KMS-11 (cell line): ENCODE measurements at regions not wholly inside any gene's neighbourhood (a gene's known extent, or its start where the extent isn't known, plus 50 kb on each side); places are given as distances from the start of the nearest gene placed in this dataset.

Source experiments
- H2AFZ ChIP-seq: fragments of 200-600 bp; sonication (generic); 2 replicates; pipeline ENCODE4 v1.6.1; 2016; ENCODE audit warnings: antibody characterized with exemption, mixed run types, low read depth
- H3K27ac ChIP-seq: fragments of 200-600 bp; sonication (generic); 2 replicates; pipeline ENCODE4 v1.6.1; 2016; ENCODE audit warnings: mild to moderate bottlenecking, mixed run types
- H3K27me3 ChIP-seq: fragments of 200-600 bp; sonication (generic); 2 replicates; pipeline ENCODE4 v1.6.1; 2017; ENCODE audit warnings: mild to moderate bottlenecking, low read depth, mixed run types, moderate library complexity; ENCODE audit not compliant: insufficient read depth
- H3K36me3 ChIP-seq: fragments of 200-600 bp; sonication (generic); 2 replicates; pipeline ENCODE4 v1.6.1; 2017; ENCODE audit warnings: mild to moderate bottlenecking, mixed run types; ENCODE audit not compliant: insufficient read depth
- H3K4me1 ChIP-seq: fragments of 200-600 bp; sonication (generic); 2 replicates; pipeline ENCODE4 v1.6.1; 2016; ENCODE audit warnings: mild to moderate bottlenecking, low read depth, mixed run types; ENCODE audit not compliant: poor library complexity, severe bottlenecking
- H3K4me2 ChIP-seq: fragments of 200-600 bp; sonication (generic); 2 replicates; pipeline ENCODE4 v1.7.0; 2016; ENCODE audit warnings: mild to moderate bottlenecking, mixed run types
- H3K4me3 ChIP-seq: fragments of 200-600 bp; sonication (generic); IDR thresholded peaks from 2 replicates; pipeline ENCODE4 v1.6.1; 2017; ENCODE audit warnings: low read depth, low read length, mixed read lengths; ENCODE audit not compliant: insufficient read depth
- H3K79me2 ChIP-seq: fragments of 200-600 bp; sonication (generic); 2 replicates; pipeline ENCODE4 v1.6.1; 2016; ENCODE audit warnings: low read depth, mixed run types; ENCODE audit not compliant: insufficient read depth
- H3K9ac ChIP-seq: fragments of 200-600 bp; sonication (generic); 2 replicates; pipeline ENCODE4 v1.6.1; 2016; ENCODE audit warnings: mild to moderate bottlenecking, mixed run types
- H4K20me1 ChIP-seq: fragments of 200-600 bp; sonication (generic); 2 replicates; pipeline ENCODE4 v1.6.1; 2016; ENCODE audit warnings: mild to moderate bottlenecking, mixed run types; ENCODE audit not compliant: insufficient read depth
- CTCF ChIP-seq: fragments of 200-600 bp; sonication (generic); conservative IDR thresholded peaks from 2 replicates; pipeline ENCODE4 v1.6.1; 2017; ENCODE audit warnings: low read depth, mild to moderate bottlenecking, antibody characterized with exemption, low read length, moderate library complexity, mixed read lengths

- Histone ChIP-seq H4K20me1 (no peaks in the 10 kb centered on the region), H3K36me3 (no peaks in the 10 kb centered on the region), H2AFZ (no peak overlapping the region), H3K4me1 (peaks cover 10% of the 10 kb centered on the region), H3K9ac (no peak overlapping the region), H3K4me3 (no peak overlapping the region), H3K27ac (no peak overlapping the region), H3K79me2 (no peaks in the 10 kb centered on the region), H3K4me2 (no peak overlapping the region), H3K27me3 (no peaks in the 10 kb centered on the region)
- TF ChIP-seq CTCF: no peak
Observed at GRCh38 chr13:77480066-77480465, 55.4 kb upstream of the SCEL start.

- H3K4me2 ChIP-seq: no peak overlapping the region
- H3K36me3 ChIP-seq: no peaks in the 10 kb centered on the region
- H3K9ac ChIP-seq: no peak overlapping the region
- no peak overlapping the region for H3K4me3 ChIP-seq
- no peak overlapping the region for H3K27ac ChIP-seq
- no peaks in the 10 kb centered on the region for H4K20me1 ChIP-seq
- no peak overlapping the region for H2AFZ ChIP-seq
- no peaks in the 10 kb centered on the region for H3K27me3 ChIP-seq
- H3K4me1 ChIP-seq: peaks cover 10% of the 10 kb centered on the region
- H3K79me2 ChIP-seq: no peaks in the 10 kb centered on the region
- no peak for TF ChIP-seq CTCF
Observed at GRCh38 chr13:77479326-77479725, 56.2 kb upstream of the SCEL start.

GRCh38 chr13:77477299-77477848, 58.1 kb upstream of the SCEL start:
- H3K4me3 ChIP-seq: no peak overlapping the region
- H3K9ac ChIP-seq: peak overlapping the region; percentile 80; the same call in 1 of the 2 replicates
- TF ChIP-seq CTCF: no peak
- no peaks in the 10 kb centered on the region for H3K27me3 ChIP-seq
- peak overlapping the region; percentile 80; the same call in 1 of the 2 replicates for H3K4me2 ChIP-seq
- no peaks in the 10 kb centered on the region for H4K20me1 ChIP-seq
- no peaks in the 10 kb centered on the region for H3K79me2 ChIP-seq
- peaks cover 10% of the 10 kb centered on the region for H3K4me1 ChIP-seq
- H3K36me3 ChIP-seq: no peaks in the 10 kb centered on the region
- H2AFZ ChIP-seq: peak overlapping the region; percentile 92; the same call in 1 of the 2 replicates
- peak overlapping the region; percentile 69; the same call in 1 of the 2 replicates for H3K27ac ChIP-seq

- Histone ChIP-seq H3K79me2 (no peaks in the 10 kb centered on the region), H4K20me1 (no peaks in the 10 kb centered on the region), H3K4me1 (peaks cover 10% of the 10 kb centered on the region), H2AFZ (no peak overlapping the region), H3K36me3 (no peaks in the 10 kb centered on the region), H3K27ac (no peak overlapping the region), H3K27me3 (no peaks in the 10 kb centered on the region), H3K9ac (no peak overlapping the region), H3K4me2 (no peak overlapping the region), H3K4me3 (no peak overlapping the region)
- no peak for TF ChIP-seq CTCF
Observed at GRCh38 chr13:77476456-77476855, 59.0 kb upstream of the SCEL start.
